HG03521 (cell line): ENCODE measurements at regions not wholly inside any gene's neighbourhood (a gene's known extent, or its start where the extent isn't known, plus 50 kb on each side); places are given as distances from the start of the nearest gene placed in this dataset.
"Not testable (repeated sequence)": the region's sequence is repeated elsewhere in the genome, so short reads cannot be mapped to it uniquely, and the experiment has no call there.

ENCODE experiments used
- ATAC-seq: cut with Tn5 transposase; IDR thresholded peaks from one replicate; pipeline ENCODE4 v1.9.1; 2021; ENCODE audit warnings: mild to moderate bottlenecking, moderate library complexity; ENCODE audit not compliant: unreplicated experiment

GRCh38 chr21:10400622-10401361 is 120.6 kb upstream of the TPTE start:
- not testable (repeated sequence) for ATAC-seq

GRCh38 chr21:10402461-10402860 is 118.9 kb upstream of the TPTE start:
- ATAC-seq, result not testable (repeated sequence)

DNA sequence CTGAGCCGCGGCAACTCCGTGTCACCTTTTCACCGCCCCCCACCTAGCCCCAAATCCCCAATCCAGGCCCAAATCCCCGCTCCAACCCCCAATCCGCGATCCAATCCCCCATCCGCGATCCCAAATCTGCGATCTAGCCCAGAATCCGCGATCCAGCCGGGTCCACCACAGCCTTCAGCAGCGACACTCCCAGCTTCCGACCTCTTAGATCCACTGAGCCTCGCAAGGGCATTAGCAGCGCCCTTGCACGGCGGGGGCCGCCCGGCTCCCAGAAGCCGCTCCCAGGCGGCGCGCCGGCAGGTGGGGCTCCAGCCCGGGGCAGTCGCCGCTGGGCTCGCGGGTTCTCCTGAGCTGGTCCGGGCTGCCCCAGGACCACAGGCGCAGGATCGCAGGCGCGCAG is 116.1 kb upstream of the TPTE start:
- ATAC-seq, result not testable (repeated sequence)

- ATAC-seq, result not testable (repeated sequence)
Observed at GRCh38 chr21:10409786-10410185, 111.6 kb upstream of the TPTE start.

- not testable (repeated sequence) for ATAC-seq
Observed at GRCh38 chr21:10410354-10410929, 110.9 kb upstream of the TPTE start.

DNA sequence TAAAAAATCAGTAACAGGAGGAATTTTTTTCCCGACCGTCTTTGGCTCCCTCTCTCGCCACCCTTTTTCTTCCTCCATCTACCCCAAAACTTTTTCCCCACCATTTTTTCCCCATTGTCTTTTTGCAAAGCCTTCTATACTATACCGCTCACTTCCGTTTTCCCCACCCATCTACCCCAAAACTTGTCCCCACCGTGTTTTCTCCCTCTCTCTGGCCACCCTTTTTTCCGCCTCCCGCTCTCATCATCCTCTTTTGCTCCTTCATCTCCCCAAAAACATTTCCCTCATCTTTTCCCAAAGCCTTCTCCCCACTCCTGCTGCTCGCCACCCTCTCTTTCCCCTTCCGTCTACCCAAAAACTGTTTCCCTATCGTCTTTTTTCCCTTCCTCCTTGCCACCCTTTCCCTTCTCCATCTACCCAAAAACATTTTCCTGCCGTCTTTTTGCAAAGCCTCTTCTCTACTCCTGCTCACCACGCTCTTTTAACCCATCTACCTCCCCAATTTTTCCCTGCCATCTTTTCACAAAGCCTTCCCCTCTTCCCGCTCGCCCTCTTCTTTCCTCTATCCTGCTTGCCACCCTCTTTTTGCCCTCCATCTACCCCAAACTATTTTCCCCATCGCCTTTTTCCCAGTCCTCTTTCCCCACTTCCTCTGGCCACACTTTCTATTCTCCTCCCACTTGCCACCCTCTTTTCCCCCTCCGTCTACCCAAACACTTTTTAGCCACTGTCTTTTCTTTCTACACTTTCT is 109.4 kb upstream of the TPTE start:
- not testable (repeated sequence) for ATAC-seq

- not testable (repeated sequence) for ATAC-seq
Observed at GRCh38 chr21:10412928-10413246, 108.5 kb upstream of the TPTE start.

DNA sequence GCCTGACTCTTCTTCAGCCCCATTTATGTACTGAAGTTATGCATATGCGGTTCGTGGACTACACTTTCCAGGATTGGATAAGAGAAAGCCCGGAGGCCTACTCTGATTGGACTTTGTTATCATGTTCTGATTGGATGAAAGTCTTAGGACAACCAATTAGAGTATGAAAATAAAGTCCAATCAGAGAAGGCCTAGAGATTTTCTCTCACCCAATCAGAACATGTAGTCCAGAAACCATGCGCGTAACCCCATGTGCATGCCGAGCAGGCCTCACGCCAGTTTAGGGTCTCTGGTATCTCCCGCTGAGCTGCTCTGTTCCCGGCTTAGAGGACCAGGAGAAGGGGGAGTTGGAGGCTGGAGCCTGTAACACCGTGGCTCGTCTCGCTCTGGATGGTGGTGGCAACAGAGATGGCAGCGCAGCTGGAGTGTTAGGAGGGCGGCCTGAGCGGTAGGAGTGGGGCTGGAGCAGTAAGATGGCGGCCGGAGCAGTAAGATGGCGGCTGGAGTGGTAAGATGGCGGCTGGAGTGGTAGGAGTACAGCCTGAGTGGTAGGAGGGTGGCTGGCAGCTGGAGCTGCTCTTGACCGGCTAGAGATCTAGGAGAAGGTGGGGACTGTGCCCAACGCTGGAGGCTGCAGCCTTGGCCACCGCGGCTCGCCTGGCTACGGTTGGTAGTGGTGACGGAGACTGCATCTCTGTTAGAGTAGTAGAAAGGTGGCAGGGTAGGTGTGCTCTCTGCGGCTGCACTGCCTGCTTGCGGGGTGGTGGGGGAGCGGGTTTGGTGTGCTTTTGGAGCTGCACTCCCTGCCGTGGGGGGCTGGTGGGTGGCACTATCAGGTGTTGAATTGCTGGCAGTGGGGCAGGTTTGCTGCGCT is 107.9 kb upstream of the TPTE start:
- not testable (repeated sequence) for ATAC-seq

- not testable (repeated sequence) for ATAC-seq
Observed at GRCh38 chr21:10414121-10414924, 107.1 kb upstream of the TPTE start.

GRCh38 chr21:10414925-10415254 is 106.5 kb upstream of the TPTE start:
- not testable (repeated sequence) for ATAC-seq

DNA sequence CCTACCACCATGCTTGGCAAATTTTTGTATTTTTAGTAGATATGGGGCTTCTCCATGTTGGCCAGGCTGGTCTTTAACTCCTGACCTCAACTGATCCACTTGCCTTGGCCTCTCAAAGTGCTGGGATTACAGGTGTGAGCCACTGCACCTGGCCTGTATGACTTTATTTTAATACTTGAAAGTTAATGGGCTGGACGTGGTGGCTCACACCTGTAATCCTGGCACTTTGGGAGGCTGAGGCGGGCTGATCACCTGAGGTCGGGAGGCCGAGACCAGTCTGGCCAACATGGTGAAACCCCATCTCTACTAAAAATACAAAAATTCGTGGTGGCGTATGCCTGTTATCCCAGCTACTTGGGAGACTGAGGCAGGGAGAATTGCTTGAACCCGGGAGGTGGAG is 105.9 kb upstream of the TPTE start:
- ATAC-seq, result not testable (repeated sequence)

DNA sequence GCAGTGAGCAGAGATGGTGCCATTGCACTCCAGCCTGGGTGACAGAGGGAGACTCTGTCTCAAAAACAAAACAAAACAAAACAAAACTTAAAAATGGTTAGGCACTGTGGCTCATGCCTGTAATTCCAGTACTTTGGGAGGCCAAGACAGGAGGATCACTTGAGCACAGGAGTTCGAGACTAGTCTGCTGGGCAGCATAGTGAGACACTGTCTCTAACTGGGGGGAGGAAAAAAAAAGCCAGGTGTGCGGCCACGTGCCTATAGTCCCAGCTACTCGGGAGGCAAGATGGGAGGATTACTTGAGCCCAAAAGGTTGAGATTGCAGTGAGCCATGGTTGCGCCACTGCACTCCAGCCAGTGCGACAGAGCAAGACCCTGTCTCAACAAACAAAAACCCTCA is 105.5 kb upstream of the TPTE start:
- ATAC-seq, result not testable (repeated sequence)

DNA sequence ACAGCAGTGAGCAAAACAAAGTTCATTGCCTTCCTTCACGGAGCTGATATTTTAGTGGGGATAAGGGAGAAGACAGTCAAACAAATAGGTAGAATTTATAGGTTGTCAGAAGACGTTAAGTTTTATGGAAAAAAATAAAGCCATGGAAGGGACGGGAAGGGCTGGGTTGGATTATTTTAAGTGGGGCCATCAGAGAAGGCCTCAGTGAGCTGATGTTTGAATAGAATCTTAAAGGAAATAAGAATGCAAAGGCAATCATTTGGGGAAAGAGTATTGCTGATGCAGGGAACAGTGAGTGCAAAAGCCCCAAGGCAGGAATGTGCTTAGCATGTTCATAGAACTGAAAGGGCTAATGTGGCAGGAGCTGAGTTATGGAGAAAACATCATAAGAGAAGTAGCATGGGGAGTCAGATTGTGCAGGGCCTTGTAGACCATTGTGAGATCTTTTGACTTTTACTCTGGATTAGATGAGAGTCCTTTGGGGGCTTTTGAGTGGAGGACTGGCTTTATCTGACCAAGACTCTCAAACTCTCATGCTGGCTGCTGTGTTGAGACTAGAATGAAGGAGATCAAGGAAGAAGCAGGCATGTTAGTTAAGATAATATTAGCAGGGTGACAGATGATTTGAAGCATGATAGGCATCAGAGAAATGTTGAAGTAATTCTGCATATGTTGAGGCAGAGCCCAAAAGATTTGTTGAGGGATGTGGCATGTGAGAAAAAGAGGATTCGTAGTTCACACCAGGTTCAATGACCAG is 104.5 kb upstream of the TPTE start:
- not testable (repeated sequence) for ATAC-seq

DNA sequence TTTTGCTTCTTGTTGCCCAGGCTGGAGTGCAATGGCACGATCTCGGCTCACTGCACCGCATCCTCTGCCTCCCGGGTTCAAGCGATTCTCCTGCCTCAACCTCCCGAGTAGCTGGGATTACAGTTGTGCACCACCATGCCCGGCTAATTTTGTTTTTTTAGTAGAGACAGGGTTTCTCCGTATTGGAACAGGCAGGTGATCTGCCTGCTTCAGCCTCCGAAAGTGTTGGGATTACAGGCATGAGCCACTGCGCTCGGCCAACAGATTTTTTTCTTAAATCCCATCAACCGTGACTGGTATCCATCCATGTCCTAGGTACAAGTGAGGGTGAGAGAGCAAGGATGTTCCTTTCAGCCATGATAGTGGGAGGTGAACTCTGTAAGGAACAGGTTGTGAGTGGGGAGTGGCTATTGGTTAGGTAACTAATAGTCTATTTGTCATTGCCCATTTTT is 103.8 kb upstream of the TPTE start:
- not testable (repeated sequence) for ATAC-seq

- not testable (repeated sequence) for ATAC-seq
Observed at GRCh38 chr21:10418250-10419048, 102.9 kb upstream of the TPTE start.

- not testable (repeated sequence) for ATAC-seq
Observed at GRCh38 chr21:10421199-10421598, 100.2 kb upstream of the TPTE start.

DNA sequence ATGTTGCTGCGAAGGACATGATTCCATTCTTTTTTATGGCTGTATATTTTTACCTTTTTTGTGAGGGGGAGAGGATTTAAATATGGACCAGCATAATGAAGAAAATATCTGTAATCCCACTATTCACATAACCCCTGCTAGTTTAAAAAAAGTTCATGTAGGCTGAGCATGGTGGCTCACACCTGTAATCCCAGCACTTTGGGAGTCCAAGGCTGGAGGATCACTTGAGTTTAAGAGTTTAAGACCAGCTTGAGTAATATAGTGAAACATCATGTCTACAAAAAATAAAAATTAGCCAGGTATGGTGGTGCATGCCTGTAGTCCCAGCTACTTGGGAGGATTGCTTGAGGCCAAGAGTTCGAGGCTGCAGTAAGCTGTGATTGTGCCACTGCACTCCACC is 99.8 kb upstream of the TPTE start:
- ATAC-seq, result not testable (repeated sequence)

DNA sequence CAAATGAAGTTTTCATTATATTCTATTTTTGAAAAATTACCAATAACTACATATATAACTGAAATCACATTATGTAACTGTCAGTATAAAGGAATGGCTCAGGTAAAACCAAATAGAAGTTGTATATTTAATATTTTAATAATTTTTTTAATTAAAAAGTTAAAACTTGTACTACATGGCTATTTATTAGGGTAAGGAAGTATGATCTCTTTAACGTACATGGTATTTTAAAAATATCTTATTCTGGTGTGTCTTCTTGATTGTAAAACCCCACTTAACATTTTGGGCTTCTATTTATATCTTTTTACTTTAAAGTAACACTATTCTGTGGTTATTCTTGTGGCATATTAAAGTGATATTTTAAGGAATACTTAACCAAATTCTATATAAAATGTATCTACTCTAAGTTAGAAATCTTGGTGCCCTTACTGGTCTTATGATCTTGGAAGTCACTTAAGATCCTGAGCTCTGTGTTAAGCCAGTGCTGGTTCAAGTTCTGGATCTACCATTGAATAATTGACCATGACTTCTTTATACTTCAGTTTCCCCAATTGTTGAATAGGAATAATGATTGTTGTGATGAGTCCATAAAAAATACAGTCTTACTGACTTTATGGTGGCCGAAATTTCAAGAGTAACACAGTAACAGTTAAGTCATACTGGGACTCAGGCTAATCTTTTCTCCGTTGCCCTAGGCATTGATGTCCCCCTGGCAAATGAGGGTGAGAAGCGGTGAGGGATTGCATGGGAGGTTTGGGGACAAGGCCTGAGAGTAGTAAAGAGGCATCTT is 97.1 kb upstream of the TPTE start:
- ATAC-seq, result not testable (repeated sequence)
